WTC11 (cell line): ENCODE measurements at regions not wholly inside any gene's neighbourhood (a gene's known extent, or its start where the extent isn't known, plus 50 kb on each side); places are given as distances from the start of the nearest gene placed in this dataset.

Experiments
- ATAC-seq: fragments of 200-7000 bp; cut with Tn5 transposase; 2 replicates; pipeline ENCODE4 v1.10.0; 2021; ENCODE audit warnings: mild to moderate bottlenecking, moderate library complexity
- CTCF ChIA-PET: fragments of 300-600 bp; sonication (Branson Sonifier 250); formaldehyde crosslinking; loops from one replicate; lab custom pipeline; 2021; ENCODE audit warnings: antibody characterized with exemption; lab: Charles Lee
- POLR2A ChIA-PET: fragments of 350-600 bp; sonication (Branson Sonifier 250); formaldehyde crosslinking; loops from one replicate; lab custom pipeline; 2021; ENCODE audit warnings: antibody characterized with exemption; lab: Charles Lee
- DNase-seq: peaks from one replicate; pipeline ENCODE4 v3.0.0; 2021; ENCODE audit warnings: low spot score
- H3K27ac Mint-ChIP-seq: 2 replicates; pipeline ENCODE4 v1.8.0; 2021; ENCODE audit warnings: mixed read lengths
- H3K27me3 Mint-ChIP-seq: 2 replicates; pipeline ENCODE4 v1.8.0; 2021; ENCODE audit warnings: low read depth, mild to moderate bottlenecking, moderate library complexity, mixed read lengths
- H3K36me3 Mint-ChIP-seq: 2 replicates; pipeline ENCODE4 v1.8.0; 2021; ENCODE audit warnings: mixed read lengths
- H3K4me1 Mint-ChIP-seq: 2 replicates; pipeline ENCODE4 v1.8.0; 2022; ENCODE audit warnings: mixed read lengths
- H3K4me3 Mint-ChIP-seq: 2 replicates; pipeline ENCODE4 v1.8.0; 2021; ENCODE audit warnings: mild to moderate bottlenecking, moderate library complexity, mixed read lengths
- H3K9me3 Mint-ChIP-seq: 2 replicates; pipeline ENCODE4 v1.8.0; 2021; ENCODE audit warnings: mixed read lengths
- AFF4 ChIP-seq: sonication (generic); formaldehyde crosslinking; IDR thresholded peaks from 2 replicates; pipeline ENCODE4 v1.8.1; 2023; ENCODE audit warnings: mild to moderate bottlenecking, missing genetic modification reagents, borderline replicate concordance
- ATF3 ChIP-seq: sonication (generic); formaldehyde crosslinking; conservative IDR thresholded peaks from 2 replicates; pipeline ENCODE4 v1.8.1; 2022; ENCODE audit warnings: mild to moderate bottlenecking, missing genetic modification reagents
- CTCF ChIP-seq: fragments of 200-600 bp; IDR thresholded peaks from 2 replicates; pipeline ENCODE4 v1.8.0; 2022; ENCODE audit warnings: antibody characterized with exemption
- E2F4 ChIP-seq: sonication (generic); formaldehyde crosslinking; IDR thresholded peaks from 2 replicates; pipeline ENCODE4 v1.8.1; 2022; ENCODE audit warnings: low read depth, mild to moderate bottlenecking, moderate library complexity, missing genetic modification reagents, borderline replicate concordance
- ELF4 ChIP-seq: sonication (generic); formaldehyde crosslinking; IDR thresholded peaks from 2 replicates; pipeline ENCODE4 v1.8.1; 2022; ENCODE audit warnings: low read depth, mild to moderate bottlenecking, moderate library complexity, missing genetic modification reagents
- ERG ChIP-seq: fragments of 250-450 bp; sonication (Bioruptor Pico); IDR thresholded peaks from 2 replicates; pipeline ENCODE4 v1.8.0; 2021; ENCODE audit warnings: mild to moderate bottlenecking
- ESRRA ChIP-seq: sonication (generic); formaldehyde crosslinking; IDR thresholded peaks from 2 replicates; pipeline ENCODE4 v1.8.1; 2022; ENCODE audit warnings: mild to moderate bottlenecking, missing genetic modification reagents, borderline replicate concordance
- JAZF1 ChIP-seq: fragments of 250-450 bp; sonication (Bioruptor Pico); IDR thresholded peaks from 2 replicates; pipeline ENCODE4 v1.9.0; 2021; ENCODE audit warnings: moderate library complexity, mild to moderate bottlenecking, inconsistent platforms
- MYBL2 ChIP-seq: sonication (generic); formaldehyde crosslinking; IDR thresholded peaks from 2 replicates; pipeline ENCODE4 v1.8.1; 2023; ENCODE audit warnings: mild to moderate bottlenecking, moderate library complexity, missing genetic modification reagents
- PRRX2 ChIP-seq: fragments of 250-450 bp; sonication (Bioruptor Pico); IDR thresholded peaks from 2 replicates; pipeline ENCODE4 v1.8.0; 2021; ENCODE audit warnings: mild to moderate bottlenecking
- TP53 ChIP-seq: sonication (generic); formaldehyde crosslinking; IDR thresholded peaks from 2 replicates; pipeline ENCODE4 v1.8.1; 2023; ENCODE audit warnings: mild to moderate bottlenecking, missing genetic modification reagents
- ZNF121 ChIP-seq: sonication (generic); formaldehyde crosslinking; IDR thresholded peaks from 2 replicates; pipeline ENCODE4 v1.8.0; 2023; ENCODE audit warnings: missing genetic modification reagents
- ZNF219 ChIP-seq: sonication (generic); formaldehyde crosslinking; IDR thresholded peaks from 2 replicates; pipeline ENCODE4 v1.8.0; 2023; ENCODE audit warnings: missing genetic modification reagents, mild to moderate bottlenecking, borderline replicate concordance
- ZNF263 ChIP-seq: sonication (generic); formaldehyde crosslinking; IDR thresholded peaks from 2 replicates; pipeline ENCODE4 v1.8.1; 2022; ENCODE audit warnings: low read depth, mild to moderate bottlenecking, moderate library complexity, missing genetic modification reagents
- ZNF416 ChIP-seq: fragments of 250-450 bp; sonication (Bioruptor Pico); IDR thresholded peaks from 2 replicates; pipeline ENCODE4 v1.9.0; 2021; ENCODE audit warnings: mild to moderate bottlenecking, inconsistent platforms
- ZNF423 ChIP-seq: fragments of 250-450 bp; sonication (Bioruptor Pico); IDR thresholded peaks from 2 replicates; pipeline ENCODE4 v2.1.2; 2022; ENCODE audit warnings: mild to moderate bottlenecking, moderate library complexity
- TF ChIP-seq, protein P1 (sequence below): sonication (generic); formaldehyde crosslinking; IDR thresholded peaks from 2 replicates; pipeline ENCODE4 v1.8.1; 2023; ENCODE audit warnings: mild to moderate bottlenecking, missing genetic modification reagents
- TF ChIP-seq, protein P2 (sequence below): fragments of 250-450 bp; sonication (Bioruptor Pico); IDR thresholded peaks from 2 replicates; pipeline ENCODE4 v1.9.0; 2021; ENCODE audit warnings: mild to moderate bottlenecking

DNA sequence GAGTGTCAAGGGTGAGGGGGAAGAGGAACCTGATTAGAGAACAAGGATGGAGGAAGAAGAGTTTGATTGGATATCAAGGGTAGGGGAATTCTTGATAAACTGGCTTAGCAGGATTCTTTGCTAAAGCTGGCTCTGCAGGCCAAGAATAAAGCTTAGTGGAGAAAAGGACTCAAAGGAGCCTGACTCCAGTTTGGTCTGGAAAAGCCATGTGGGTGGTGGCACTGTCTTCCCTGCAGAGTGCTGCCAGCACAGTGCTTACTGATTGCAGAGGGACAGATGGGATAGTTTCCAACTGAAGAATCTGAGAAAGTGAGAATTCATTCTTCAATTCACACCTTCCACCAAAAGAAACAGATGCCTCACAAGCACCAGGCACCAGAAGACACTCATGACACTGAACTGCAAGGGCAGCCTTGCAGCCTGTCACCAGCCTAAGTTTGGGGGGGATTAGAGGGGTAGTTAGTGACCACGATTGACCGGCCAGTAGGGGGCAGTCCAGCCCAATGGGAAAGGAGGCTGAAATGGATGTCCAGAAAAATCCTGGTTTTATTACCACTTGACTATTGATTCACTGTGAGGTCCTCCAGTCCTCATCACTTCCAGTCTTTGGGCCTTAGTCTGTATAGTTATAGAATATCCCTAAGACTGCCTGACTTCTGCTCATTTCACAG lies 334.5 kb downstream of the SMAD2 start:
- H3K27ac Mint-ChIP-seq: no peak overlapping the region
- no peaks in the 10 kb centered on the region for H3K36me3 Mint-ChIP-seq
- POLR2A ChIA-PET: no interaction called here
- CTCF ChIA-PET: interaction anchor here (0.7 to 2.0 kb wide), 4 partner anchors 17 to 153 kb away, joined by 3 to 5 read pairs (median 4); no protein-coding TSS in a partner anchor
- peak; percentile 81 for DNase-seq
- ATAC-seq: peak; percentile 74
- H3K4me3 Mint-ChIP-seq: no peak overlapping the region
- peaks cover 8% of the 10 kb centered on the region for H3K9me3 Mint-ChIP-seq
- no peak for TF ChIP-seq ZNF423 (CRISPR knock-in tag)
- TF ChIP-seq ZNF263 (CRISPR knock-in tag): no peak
- no peak for TF ChIP-seq JAZF1 (CRISPR knock-in tag)
- no peak for TF ChIP-seq MYBL2
- TF ChIP-seq, protein P1, sequence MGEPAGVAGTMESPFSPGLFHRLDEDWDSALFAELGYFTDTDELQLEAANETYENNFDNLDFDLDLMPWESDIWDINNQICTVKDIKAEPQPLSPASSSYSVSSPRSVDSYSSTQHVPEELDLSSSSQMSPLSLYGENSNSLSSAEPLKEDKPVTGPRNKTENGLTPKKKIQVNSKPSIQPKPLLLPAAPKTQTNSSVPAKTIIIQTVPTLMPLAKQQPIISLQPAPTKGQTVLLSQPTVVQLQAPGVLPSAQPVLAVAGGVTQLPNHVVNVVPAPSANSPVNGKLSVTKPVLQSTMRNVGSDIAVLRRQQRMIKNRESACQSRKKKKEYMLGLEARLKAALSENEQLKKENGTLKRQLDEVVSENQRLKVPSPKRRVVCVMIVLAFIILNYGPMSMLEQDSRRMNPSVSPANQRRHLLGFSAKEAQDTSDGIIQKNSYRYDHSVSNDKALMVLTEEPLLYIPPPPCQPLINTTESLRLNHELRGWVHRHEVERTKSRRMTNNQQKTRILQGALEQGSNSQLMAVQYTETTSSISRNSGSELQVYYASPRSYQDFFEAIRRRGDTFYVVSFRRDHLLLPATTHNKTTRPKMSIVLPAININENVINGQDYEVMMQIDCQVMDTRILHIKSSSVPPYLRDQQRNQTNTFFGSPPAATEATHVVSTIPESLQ (CRISPR knock-in tag): no peak
- no peak for TF ChIP-seq AFF4
- TF ChIP-seq CTCF: peak; percentile 77
- no peak for TF ChIP-seq ERG (CRISPR knock-in tag)
- TF ChIP-seq ELF4 (CRISPR knock-in tag): no peak
- peaks cover 8% of the 10 kb centered on the region for H3K27me3 Mint-ChIP-seq
- peaks cover 38% of the 10 kb centered on the region for H3K4me1 Mint-ChIP-seq

DNA sequence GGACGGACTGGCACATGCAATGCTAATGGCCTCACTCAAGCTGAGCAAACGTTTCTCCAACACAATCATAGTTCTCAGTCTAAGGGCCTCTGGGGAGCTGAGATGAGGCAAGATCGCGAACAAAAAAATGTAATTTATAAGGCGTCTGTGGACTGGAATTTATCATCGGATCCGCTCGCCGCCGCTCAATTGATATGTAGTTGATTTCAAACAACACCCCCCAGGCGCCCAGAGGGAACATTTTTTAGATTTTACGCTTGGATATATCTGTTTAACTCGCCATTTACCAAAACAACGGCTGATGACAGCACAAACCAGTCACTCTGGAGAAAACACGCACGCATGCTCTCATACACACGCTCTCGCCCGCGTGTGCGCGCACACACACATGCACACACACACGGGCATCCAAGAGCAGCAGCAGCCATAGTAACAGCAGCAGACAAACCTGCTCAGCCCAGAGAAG lies 335.8 kb downstream of the SMAD2 start:
- ATAC-seq: no peak
- H3K9me3 Mint-ChIP-seq: peaks cover 8% of the 10 kb centered on the region; the same call in 1 of the 2 replicates
- H3K27ac Mint-ChIP-seq: peak overlapping the region; percentile 73; the same call in 1 of the 2 replicates
- POLR2A ChIA-PET: interaction anchor here (0.6 kb wide), 1 partner anchor 195 kb away, joined by 3 read pairs; no protein-coding TSS in a partner anchor
- no peak for DNase-seq
- no peaks in the 10 kb centered on the region for H3K36me3 Mint-ChIP-seq
- peaks cover 8% of the 10 kb centered on the region for H3K27me3 Mint-ChIP-seq
- peak overlapping the region; percentile 32; the same call in 1 of the 2 replicates for H3K4me3 Mint-ChIP-seq
- H3K4me1 Mint-ChIP-seq: peaks cover 38% of the 10 kb centered on the region
- CTCF ChIA-PET: interaction anchor here (0.5 to 1.8 kb wide), 11 partner anchors 17 to 197 kb away, joined by 3 to 8 read pairs (median 4); no protein-coding TSS in a partner anchor
- TF ChIP-seq E2F4 (CRISPR knock-in tag): no peak
- no peak for TF ChIP-seq ZNF219 (CRISPR knock-in tag)
- TF ChIP-seq, protein P2, sequence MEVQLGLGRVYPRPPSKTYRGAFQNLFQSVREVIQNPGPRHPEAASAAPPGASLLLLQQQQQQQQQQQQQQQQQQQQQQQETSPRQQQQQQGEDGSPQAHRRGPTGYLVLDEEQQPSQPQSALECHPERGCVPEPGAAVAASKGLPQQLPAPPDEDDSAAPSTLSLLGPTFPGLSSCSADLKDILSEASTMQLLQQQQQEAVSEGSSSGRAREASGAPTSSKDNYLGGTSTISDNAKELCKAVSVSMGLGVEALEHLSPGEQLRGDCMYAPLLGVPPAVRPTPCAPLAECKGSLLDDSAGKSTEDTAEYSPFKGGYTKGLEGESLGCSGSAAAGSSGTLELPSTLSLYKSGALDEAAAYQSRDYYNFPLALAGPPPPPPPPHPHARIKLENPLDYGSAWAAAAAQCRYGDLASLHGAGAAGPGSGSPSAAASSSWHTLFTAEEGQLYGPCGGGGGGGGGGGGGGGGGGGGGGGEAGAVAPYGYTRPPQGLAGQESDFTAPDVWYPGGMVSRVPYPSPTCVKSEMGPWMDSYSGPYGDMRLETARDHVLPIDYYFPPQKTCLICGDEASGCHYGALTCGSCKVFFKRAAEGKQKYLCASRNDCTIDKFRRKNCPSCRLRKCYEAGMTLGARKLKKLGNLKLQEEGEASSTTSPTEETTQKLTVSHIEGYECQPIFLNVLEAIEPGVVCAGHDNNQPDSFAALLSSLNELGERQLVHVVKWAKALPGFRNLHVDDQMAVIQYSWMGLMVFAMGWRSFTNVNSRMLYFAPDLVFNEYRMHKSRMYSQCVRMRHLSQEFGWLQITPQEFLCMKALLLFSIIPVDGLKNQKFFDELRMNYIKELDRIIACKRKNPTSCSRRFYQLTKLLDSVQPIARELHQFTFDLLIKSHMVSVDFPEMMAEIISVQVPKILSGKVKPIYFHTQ (CRISPR knock-in tag): no peak
- TF ChIP-seq CTCF: no peak
- no peak for TF ChIP-seq ZNF121
- no peak for TF ChIP-seq PRRX2 (CRISPR knock-in tag)
- TF ChIP-seq TP53: no peak
- no peak for TF ChIP-seq ESRRA (CRISPR knock-in tag)
- TF ChIP-seq ATF3 (CRISPR knock-in tag): no peak
- no peak for TF ChIP-seq ZNF416
